Mesendoderm (in vitro differentiated cells): ENCODE measurements at regions not wholly inside any gene's neighbourhood (a gene's known extent, or its start where the extent isn't known, plus 50 kb on each side); places are given as distances from the start of the nearest gene placed in this dataset.

Source experiments
- DNase-seq: peaks from one replicate; pipeline ENCODE4 v3.0.0; 2013
- H2AK5ac ChIP-seq: 2 replicates; pipeline ENCODE4 v1.6.1; 2013; ENCODE audit warnings: low read length, inconsistent platforms
- H2BK120ac ChIP-seq: 2 replicates; pipeline ENCODE4 v1.6.1; 2013; ENCODE audit warnings: low read depth, mild to moderate bottlenecking, low read length, moderate library complexity, mixed read lengths
- H2BK15ac ChIP-seq: replicated peaks from 2 replicates; pipeline ENCODE4 v1.6.1; 2013; ENCODE audit warnings: low read depth, mild to moderate bottlenecking, moderate library complexity
- H2BK5ac ChIP-seq: 2 replicates; pipeline ENCODE4 v1.6.1; 2013; ENCODE audit warnings: low read length, inconsistent platforms
- H3K18ac ChIP-seq: 2 replicates; pipeline ENCODE4 v1.6.1; 2013; ENCODE audit warnings: mild to moderate bottlenecking, low read length, mixed read lengths
- H3K23ac ChIP-seq: one replicate; pipeline ENCODE4 v1.6.1; 2013; ENCODE audit warnings: low read length
- H3K27ac ChIP-seq: 2 replicates; pipeline ENCODE4 v1.5.1; 2013; ENCODE audit warnings: low read depth, mild to moderate bottlenecking, inconsistent platforms, low read length, moderate library complexity
- H3K27me3 ChIP-seq: 2 replicates; pipeline ENCODE4 v1.6.1; 2013; ENCODE audit warnings: low read length, control low read depth, mild to moderate bottlenecking, inconsistent platforms; ENCODE audit not compliant: insufficient read depth, poor library complexity
- H3K36me3 ChIP-seq: 2 replicates; pipeline ENCODE4 v1.6.1; 2013; ENCODE audit warnings: low read length, inconsistent platforms; ENCODE audit not compliant: control insufficient read depth, insufficient read depth
- H3K4ac ChIP-seq: one replicate; pipeline ENCODE4 v1.6.1; 2013; ENCODE audit warnings: low read depth, mild to moderate bottlenecking, low read length, moderate library complexity
- H3K4me1 ChIP-seq: 2 replicates; pipeline ENCODE4 v1.6.1; 2013; ENCODE audit warnings: low read depth, low read length, inconsistent platforms; ENCODE audit not compliant: control insufficient read depth
- H3K4me2 ChIP-seq: 2 replicates; pipeline ENCODE4 v1.6.1; 2013; ENCODE audit warnings: low read length
- H3K4me3 ChIP-seq: 2 replicates; pipeline ENCODE4 v1.5.1; 2013; ENCODE audit warnings: mild to moderate bottlenecking, low read length
- H3K56ac ChIP-seq: one replicate; pipeline ENCODE4 v1.6.1; 2013; ENCODE audit warnings: low read length
- H3K79me1 ChIP-seq: 2 replicates; pipeline ENCODE4 v1.6.1; 2013; ENCODE audit warnings: low read length, inconsistent platforms
- H3K79me2 ChIP-seq: 2 replicates; pipeline ENCODE4 v1.6.1; 2013; ENCODE audit warnings: mild to moderate bottlenecking, low read length; ENCODE audit not compliant: control insufficient read depth, insufficient read depth
- H3K9ac ChIP-seq: 2 replicates; pipeline ENCODE4 v1.6.1; 2013; ENCODE audit warnings: low read length, inconsistent platforms
- H4K5ac ChIP-seq: one replicate; pipeline ENCODE4 v1.6.1; 2013; ENCODE audit warnings: low read length
- H4K8ac ChIP-seq: one replicate; pipeline ENCODE4 v1.6.1; 2013; ENCODE audit warnings: low read depth, mild to moderate bottlenecking, control low read depth, low read length, moderate library complexity
- WGBS: extraction: QIAGEN DNeasy Blood & Tissue Kit; methylation state at CpG from one replicate; pipeline ENCODE4 v1.1.7; 2013; ENCODE audit warnings: low lambda C conversion rate, missing lambda C conversion rate; ENCODE audit not compliant: insufficient coverage; ENCODE audit errors: extremely low coverage; 5-methylcytosine and 5-hydroxymethylcytosine counted together

DNA sequence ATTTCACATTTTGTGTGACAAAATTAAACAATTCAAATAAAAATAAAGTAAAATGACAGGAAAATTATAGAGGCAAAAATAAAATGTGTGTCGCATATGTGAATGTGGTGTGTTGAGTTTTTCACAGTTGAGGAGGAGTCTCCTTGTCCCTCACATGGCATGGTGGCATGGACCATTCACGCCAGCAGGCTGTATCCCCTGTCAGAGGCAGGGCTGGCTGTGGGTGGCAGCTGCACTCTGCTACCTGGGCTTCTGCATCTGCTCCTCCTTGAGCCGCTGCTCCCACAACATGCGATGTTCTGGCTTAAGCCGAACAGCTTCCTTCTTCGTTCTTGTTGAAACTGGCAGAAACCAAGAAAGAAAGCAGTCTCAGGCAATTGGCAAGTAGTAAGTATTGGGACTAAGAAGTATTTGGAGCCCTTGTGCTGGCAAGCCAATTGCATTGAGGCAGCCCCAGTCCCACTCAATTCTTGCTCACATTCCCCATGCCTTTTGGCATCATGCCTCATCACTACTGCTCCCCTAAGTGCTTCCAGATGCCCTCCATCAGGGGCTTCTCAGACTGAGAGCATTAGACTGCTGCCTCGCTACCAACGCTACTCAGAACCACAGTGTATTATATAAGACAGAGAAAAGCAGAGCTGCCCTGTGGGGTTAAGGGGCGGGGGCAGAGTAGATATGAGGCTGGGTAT, 177.9 kb upstream of the NABP1 start:
- Histone ChIP-seq H3K4me1 (no peaks in the 10 kb centered on the region), H4K8ac (no peak overlapping the region), H3K23ac (no peak overlapping the region), H3K4me3 (no peak overlapping the region), H3K79me2 (no peaks in the 10 kb centered on the region), H2BK15ac (no peak overlapping the region), H3K79me1 (no peaks in the 10 kb centered on the region), H3K4me2 (no peak overlapping the region), H3K4ac (no peak overlapping the region), H3K56ac (no peak overlapping the region), H3K9ac (no peak overlapping the region), H2BK5ac (no peak overlapping the region), H3K18ac (no peak overlapping the region), H2BK120ac (no peak overlapping the region), H4K5ac (no peak overlapping the region), H3K36me3 (no peaks in the 10 kb centered on the region), H3K27ac (no peak overlapping the region), H2AK5ac (no peak overlapping the region), H3K27me3 (no peaks in the 10 kb centered on the region)
- WGBS: no CpG with 5 or more reads among the region's 9 CpGs
- no peak for DNase-seq

DNA sequence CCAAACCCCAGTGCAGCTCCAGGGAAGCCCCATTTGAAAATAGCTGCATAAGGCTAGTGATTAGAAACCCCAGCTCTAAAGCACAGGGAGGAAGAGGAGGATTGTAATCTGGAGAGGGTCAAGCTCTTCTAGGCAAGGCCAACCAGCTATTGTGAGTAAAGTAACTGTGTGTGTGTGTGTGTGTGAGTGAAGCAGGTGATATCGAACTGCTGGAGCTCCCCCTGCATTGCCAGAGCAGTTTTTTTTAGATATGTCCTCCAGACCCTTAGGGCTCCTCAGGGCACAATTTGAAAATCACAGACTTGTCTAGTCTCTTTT, 177.4 kb upstream of the NABP1 start:
- H3K4ac ChIP-seq: no peak overlapping the region
- H3K79me1 ChIP-seq: no peaks in the 10 kb centered on the region
- no peak for DNase-seq
- no peak overlapping the region for H3K27ac ChIP-seq
- no peaks in the 10 kb centered on the region for H3K27me3 ChIP-seq
- no peak overlapping the region for H2BK5ac ChIP-seq
- H3K4me2 ChIP-seq: no peak overlapping the region
- H3K36me3 ChIP-seq: no peaks in the 10 kb centered on the region
- H2BK15ac ChIP-seq: no peak overlapping the region
- no CpG with 5 or more reads among the region's 1 CpG for WGBS
- H3K79me2 ChIP-seq: no peaks in the 10 kb centered on the region
- H2BK120ac ChIP-seq: no peak overlapping the region
- no peak overlapping the region for H3K18ac ChIP-seq
- H3K56ac ChIP-seq: no peak overlapping the region
- no peak overlapping the region for H2AK5ac ChIP-seq
- H3K4me3 ChIP-seq: no peak overlapping the region
- H3K9ac ChIP-seq: no peak overlapping the region
- H3K23ac ChIP-seq: no peak overlapping the region
- H4K8ac ChIP-seq: no peak overlapping the region
- no peaks in the 10 kb centered on the region for H3K4me1 ChIP-seq
- no peak overlapping the region for H4K5ac ChIP-seq

DNA sequence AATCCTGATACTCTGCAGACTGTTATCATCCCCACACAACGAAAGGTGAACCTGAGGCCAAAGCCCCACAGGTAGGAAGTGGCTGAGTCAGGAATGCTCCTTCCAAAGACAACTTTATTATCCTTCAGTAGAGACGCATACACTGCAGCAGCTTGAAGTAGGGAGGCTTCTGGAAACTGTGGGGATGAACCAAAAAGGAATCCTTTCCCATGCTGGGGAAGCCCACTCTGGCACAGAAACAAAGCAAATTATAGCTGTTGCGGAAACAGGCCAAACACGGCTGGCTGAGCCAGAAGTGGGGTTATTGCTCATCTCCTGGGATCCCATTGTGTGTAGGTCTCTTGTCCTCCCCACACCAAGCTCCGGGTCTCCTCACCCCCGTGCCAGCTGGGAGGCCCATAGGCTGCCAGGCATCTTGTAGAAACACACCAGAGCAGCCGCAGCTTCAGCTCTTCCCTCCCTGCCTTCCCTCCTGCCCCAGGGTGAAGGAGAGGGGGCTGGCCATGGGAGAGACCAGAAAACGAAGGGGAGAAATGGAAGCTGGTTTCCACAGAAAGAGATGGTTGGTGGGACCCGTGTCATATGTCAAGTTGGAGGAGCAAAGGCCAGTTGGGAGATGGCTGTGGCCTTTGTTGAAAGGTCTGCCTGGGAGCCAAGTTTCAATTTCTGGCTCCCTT, 176.9 kb upstream of the NABP1 start:
- H3K18ac ChIP-seq: no peak overlapping the region
- H3K4me1 ChIP-seq: no peaks in the 10 kb centered on the region
- no peaks in the 10 kb centered on the region for H3K27me3 ChIP-seq
- H3K4me3 ChIP-seq: no peak overlapping the region
- no peak overlapping the region for H2AK5ac ChIP-seq
- no peaks in the 10 kb centered on the region for H3K79me1 ChIP-seq
- no peak overlapping the region for H2BK120ac ChIP-seq
- no peak overlapping the region for H3K9ac ChIP-seq
- peak overlapping the region; percentile 62 for H3K56ac ChIP-seq
- no peak overlapping the region for H3K27ac ChIP-seq
- no peak overlapping the region for H4K8ac ChIP-seq
- H3K4me2 ChIP-seq: no peak overlapping the region
- DNase-seq: peak; percentile 41
- no CpG with 5 or more reads among the region's 9 CpGs for WGBS
- no peaks in the 10 kb centered on the region for H3K36me3 ChIP-seq
- peak overlapping the region; percentile 29 for H2BK5ac ChIP-seq
- H3K4ac ChIP-seq: no peak overlapping the region
- H4K5ac ChIP-seq: no peak overlapping the region
- no peak overlapping the region for H2BK15ac ChIP-seq
- no peaks in the 10 kb centered on the region for H3K79me2 ChIP-seq
- no peak overlapping the region for H3K23ac ChIP-seq

DNA sequence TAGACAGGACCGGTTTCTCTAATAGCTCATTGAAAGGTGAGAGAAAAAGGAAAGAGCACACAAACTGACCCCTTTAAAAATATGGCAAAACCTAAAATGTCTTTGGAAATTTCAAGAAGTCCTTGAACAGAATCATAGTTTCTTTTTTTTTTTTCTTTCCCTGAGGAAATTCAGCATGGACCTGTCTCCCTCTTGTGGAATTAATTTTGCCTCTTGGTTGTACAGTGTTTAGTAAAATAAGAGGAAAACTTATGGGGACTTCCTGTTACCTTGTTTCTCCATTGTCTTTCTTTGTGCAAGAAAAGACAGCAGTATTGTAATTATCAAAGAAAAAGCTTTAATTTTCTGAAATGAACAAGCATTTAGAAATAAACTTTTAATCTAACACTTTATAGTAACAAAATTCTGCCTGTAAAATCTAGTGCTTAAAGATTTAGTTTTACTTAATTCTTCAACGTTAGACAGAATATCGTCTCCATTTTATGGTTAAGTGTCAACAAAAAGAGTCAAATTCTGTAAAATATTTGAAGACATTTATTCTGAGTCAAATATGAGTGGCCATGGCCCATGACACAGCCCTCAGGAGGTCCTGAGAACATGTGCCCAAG, 176.3 kb upstream of the NABP1 start:
- Histone ChIP-seq H3K27ac (no peak overlapping the region), H3K27me3 (no peaks in the 10 kb centered on the region), H4K5ac (no peak overlapping the region), H4K8ac (no peak overlapping the region), H2BK120ac (no peak overlapping the region), H3K4ac (no peak overlapping the region), H3K79me1 (no peaks in the 10 kb centered on the region), H3K9ac (no peak overlapping the region), H3K4me1 (no peaks in the 10 kb centered on the region), H2AK5ac (no peak overlapping the region), H3K18ac (no peak overlapping the region), H3K56ac (no peak overlapping the region), H3K23ac (no peak overlapping the region), H3K4me3 (no peak overlapping the region), H2BK5ac (no peak overlapping the region), H2BK15ac (no peak overlapping the region), H3K36me3 (no peaks in the 10 kb centered on the region), H3K79me2 (no peaks in the 10 kb centered on the region), H3K4me2 (no peak overlapping the region)
- no peak for DNase-seq
- no CpG with 5 or more reads among the region's 3 CpGs for WGBS

DNA sequence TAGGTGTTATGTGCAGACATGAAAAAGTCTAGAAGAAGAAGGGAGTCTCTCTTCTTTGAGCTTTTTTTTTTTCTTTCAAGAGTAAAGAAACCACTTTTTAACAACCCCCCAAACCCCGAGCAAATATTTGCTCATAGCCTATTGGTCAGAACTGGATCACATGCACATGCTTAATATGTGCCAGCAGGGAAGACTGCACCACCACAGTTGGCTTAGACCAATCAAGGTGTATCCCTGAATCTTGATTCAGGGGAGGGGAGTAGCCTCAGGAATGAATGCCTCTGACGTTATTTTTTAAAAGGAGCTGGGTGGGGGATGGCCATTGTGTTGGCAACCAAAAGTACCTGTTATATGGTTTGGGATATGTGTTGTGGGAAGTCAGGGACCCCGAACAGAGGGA, 171.4 kb upstream of the NABP1 start:
- no peak overlapping the region for H3K27ac ChIP-seq
- WGBS: no CpG with 5 or more reads among the region's 3 CpGs

More for the DNA sequence above, 171.4 kb upstream of the NABP1 start:
- Histone ChIP-seq H4K5ac (no peak overlapping the region), H3K4me1 (no peaks in the 10 kb centered on the region), H3K56ac (no peak overlapping the region), H4K8ac (no peak overlapping the region), H2BK15ac (no peak overlapping the region), H3K79me2 (no peaks in the 10 kb centered on the region), H3K79me1 (no peaks in the 10 kb centered on the region), H3K4ac (no peak overlapping the region), H3K27me3 (no peaks in the 10 kb centered on the region), H3K9ac (no peak overlapping the region), H2AK5ac (no peak overlapping the region), H2BK5ac (no peak overlapping the region), H3K18ac (no peak overlapping the region), H3K36me3 (no peaks in the 10 kb centered on the region), H3K4me2 (no peak overlapping the region), H2BK120ac (no peak overlapping the region), H3K23ac (no peak overlapping the region), H3K4me3 (no peak overlapping the region)
- DNase-seq: no peak
